ENCODE measurements at regions not wholly inside any gene's neighbourhood (a gene's known extent, or its start where the extent isn't known, plus 50 kb on each side); places are given as distances from the start of the nearest gene placed in this dataset.
"Not testable (repeated sequence)": the region's sequence is repeated elsewhere in the genome, so short reads cannot be mapped to it uniquely, and the experiment has no call there.

GRCh38 chr2:16238001-16238761, 297.8 kb downstream of the MYCN start:
- H3F3A ChIP-seq (ENCODE audit: insufficient read depth), result no peaks in the 10 kb centered on the region
- H3K4me3 ChIP-seq (ENCODE audit: insufficient read depth, low read length, poor library complexity, severe bottlenecking), result no peak overlapping the region
- no peaks in the 10 kb centered on the region for H3K9me3 ChIP-seq (ENCODE audit: insufficient read depth, low read length)
- H2AFZ ChIP-seq (ENCODE audit: low read depth, low read length, severe bottlenecking), result no peak overlapping the region
- no peaks in the 10 kb centered on the region for H4K20me1 ChIP-seq (ENCODE audit: low read depth, low read length)
- no peak overlapping the region for H3K27ac ChIP-seq (ENCODE audit: low read depth, low read length)
- no peaks in the 10 kb centered on the region for H3K36me3 ChIP-seq (ENCODE audit: low read length)
- no peak overlapping the region for H3K4me2 ChIP-seq (ENCODE audit: low read depth, low read length, poor library complexity, severe bottlenecking)
- no peaks in the 10 kb centered on the region for H3K9me2 ChIP-seq (replicated peaks; ENCODE audit: insufficient read depth, low read length)
- TF ChIP-seq EZH2phosphoT487 (conservative IDR thresholded peaks at IDR 0.05; ENCODE audit: low read length) (no peak), CTCF (IDR thresholded peaks at IDR 0.05; ENCODE audit: insufficient read depth, low read length, poor library complexity, severe bottlenecking) (no peak)
- no peak overlapping the region for H3K9ac ChIP-seq (ENCODE audit: low read length)
- no peaks in the 10 kb centered on the region for H3K79me2 ChIP-seq (ENCODE audit: insufficient read depth, low read length)
- H3K27me3 ChIP-seq (ENCODE audit: low read length), result no peaks in the 10 kb centered on the region

GRCh38 chr2:16235747-16236146, 295.4 kb downstream of the MYCN start:
- Histone ChIP-seq H2AFZ (ENCODE audit: low read depth, low read length, severe bottlenecking) (no peak overlapping the region), H4K20me1 (ENCODE audit: low read depth, low read length) (no peaks in the 10 kb centered on the region), H3K9ac (ENCODE audit: low read length) (no peak overlapping the region), H3K36me3 (ENCODE audit: low read length) (no peaks in the 10 kb centered on the region), H3F3A (ENCODE audit: insufficient read depth) (no peaks in the 10 kb centered on the region), H3K27me3 (ENCODE audit: low read length) (no peaks in the 10 kb centered on the region), H3K9me2 (replicated peaks; ENCODE audit: insufficient read depth, low read length) (no peaks in the 10 kb centered on the region), H3K79me2 (ENCODE audit: insufficient read depth, low read length) (no peaks in the 10 kb centered on the region), H3K4me3 (ENCODE audit: insufficient read depth, low read length, poor library complexity, severe bottlenecking) (no peak overlapping the region), H3K9me3 (ENCODE audit: insufficient read depth, low read length) (no peaks in the 10 kb centered on the region), H3K4me2 (ENCODE audit: low read depth, low read length, poor library complexity, severe bottlenecking) (no peak overlapping the region), H3K27ac (ENCODE audit: low read depth, low read length) (no peak overlapping the region)
- TF ChIP-seq EZH2phosphoT487 (conservative IDR thresholded peaks at IDR 0.05; ENCODE audit: low read length), result no peak
- TF ChIP-seq CTCF (IDR thresholded peaks at IDR 0.05; ENCODE audit: insufficient read depth, low read length, poor library complexity, severe bottlenecking), result no peak

- H3K9me3 ChIP-seq (ENCODE audit: insufficient read depth, low read length); H2AFZ ChIP-seq (ENCODE audit: low read depth, low read length, severe bottlenecking); H3K9me2 ChIP-seq (replicated peaks; ENCODE audit: insufficient read depth, low read length); H3K4me3 ChIP-seq (ENCODE audit: insufficient read depth, low read length, poor library complexity, severe bottlenecking); H3F3A ChIP-seq (ENCODE audit: insufficient read depth); H3K27ac ChIP-seq (ENCODE audit: low read depth, low read length); H3K36me3 ChIP-seq (ENCODE audit: low read length); H3K9ac ChIP-seq (ENCODE audit: low read length); H3K4me2 ChIP-seq (ENCODE audit: low read depth, low read length, poor library complexity, severe bottlenecking); H3K79me2 ChIP-seq (ENCODE audit: insufficient read depth, low read length); H4K20me1 ChIP-seq (ENCODE audit: low read depth, low read length); H3K27me3 ChIP-seq (ENCODE audit: low read length): not testable (repeated sequence)
Observed at GRCh38 chr2:16235291-16235690, 294.9 kb downstream of the MYCN start.

- no peak overlapping the region for H3K27ac ChIP-seq (ENCODE audit: low read depth, low read length)
- H3K9me2 ChIP-seq (replicated peaks; ENCODE audit: insufficient read depth, low read length), result no peaks in the 10 kb centered on the region
- H3K27me3 ChIP-seq (ENCODE audit: low read length), result no peaks in the 10 kb centered on the region
- no peaks in the 10 kb centered on the region for H3K36me3 ChIP-seq (ENCODE audit: low read length)
- no peaks in the 10 kb centered on the region for H4K20me1 ChIP-seq (ENCODE audit: low read depth, low read length)
- no peak overlapping the region for H2AFZ ChIP-seq (ENCODE audit: low read depth, low read length, severe bottlenecking)
- no peak overlapping the region for H3K4me2 ChIP-seq (ENCODE audit: low read depth, low read length, poor library complexity, severe bottlenecking)
- no peak for TF ChIP-seq EZH2phosphoT487 (conservative IDR thresholded peaks at IDR 0.05; ENCODE audit: low read length)
- no peak for TF ChIP-seq CTCF (IDR thresholded peaks at IDR 0.05; ENCODE audit: insufficient read depth, low read length, poor library complexity, severe bottlenecking)
- no peaks in the 10 kb centered on the region for H3K9me3 ChIP-seq (ENCODE audit: insufficient read depth, low read length)
- no peaks in the 10 kb centered on the region for H3F3A ChIP-seq (ENCODE audit: insufficient read depth)
- no peaks in the 10 kb centered on the region for H3K79me2 ChIP-seq (ENCODE audit: insufficient read depth, low read length)
- H3K4me3 ChIP-seq (ENCODE audit: insufficient read depth, low read length, poor library complexity, severe bottlenecking), result no peak overlapping the region
- H3K9ac ChIP-seq (ENCODE audit: low read length), result no peak overlapping the region
Observed at GRCh38 chr2:16228951-16229350, 288.6 kb downstream of the MYCN start.
